ENCODE measurements at regions not wholly inside any gene's neighbourhood (a gene's known extent, or its start where the extent isn't known, plus 50 kb on each side); places are given as distances from the start of the nearest gene placed in this dataset.

DNA sequence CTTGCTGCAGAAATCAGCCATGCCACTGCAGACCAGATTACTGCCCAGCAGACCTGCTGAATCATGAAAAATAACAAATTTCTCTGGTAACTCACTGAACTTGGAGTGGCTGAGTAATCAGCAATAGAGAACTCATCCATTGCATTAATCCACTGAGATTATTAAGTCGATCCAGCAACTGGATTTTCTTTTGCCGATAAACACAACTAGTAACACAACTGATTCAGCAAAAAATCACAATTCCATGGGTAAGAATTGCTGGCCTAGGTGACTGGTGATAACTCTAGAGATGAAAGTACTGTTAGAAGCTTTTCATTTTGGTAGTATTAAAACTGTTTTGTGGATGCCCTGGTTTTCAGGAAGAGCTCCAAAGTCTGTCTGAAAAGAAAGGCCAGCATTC lies 214.5 kb downstream of the ETV1 start:
- Histone ChIP-seq H3K27ac (ENCODE audit: low read length) (no peak overlapping the region), H3K9me3 (replicated peaks; ENCODE audit: control insufficient read depth, low read depth, low read length) (no peaks in the 10 kb centered on the region), H3K4me1 (ENCODE audit: control insufficient read depth, insufficient read depth, low read length) (no peaks in the 10 kb centered on the region), H3K4me3 (ENCODE audit: low read length) (no peak overlapping the region), H3K27me3 (ENCODE audit: control insufficient read depth, insufficient read depth, low read length) (no peaks in the 10 kb centered on the region), H3K36me3 (ENCODE audit: control insufficient read depth, insufficient read depth, low read length) (no peaks in the 10 kb centered on the region)
- WGBS (ENCODE audit: insufficient coverage) = no CpG with 5 or more reads among the region's 2 CpGs
- no peak for DNase-seq

- no peak for DNase-seq
- WGBS (ENCODE audit: insufficient coverage) = no CpG with 5 or more reads among the region's 3 CpGs
- Histone ChIP-seq H3K27me3 (ENCODE audit: control insufficient read depth, insufficient read depth, low read length) (no peaks in the 10 kb centered on the region), H3K4me1 (ENCODE audit: control insufficient read depth, insufficient read depth, low read length) (no peaks in the 10 kb centered on the region), H3K4me3 (ENCODE audit: low read length) (no peak overlapping the region), H3K36me3 (ENCODE audit: control insufficient read depth, insufficient read depth, low read length) (no peaks in the 10 kb centered on the region), H3K9me3 (replicated peaks; ENCODE audit: control insufficient read depth, low read depth, low read length) (no peaks in the 10 kb centered on the region), H3K27ac (ENCODE audit: low read length) (no peak overlapping the region)
Observed at GRCh38 chr7:13777242-13777641, 212.2 kb downstream of the ETV1 start.

- H3K36me3 ChIP-seq (ENCODE audit: control insufficient read depth, insufficient read depth, low read length) = no peaks in the 10 kb centered on the region
- no peak overlapping the region for H3K27ac ChIP-seq (ENCODE audit: low read length)
- 80% methylated on average over 2 of the region's 2 CpGs for WGBS (ENCODE audit: insufficient coverage)
- no peaks in the 10 kb centered on the region for H3K4me1 ChIP-seq (ENCODE audit: control insufficient read depth, insufficient read depth, low read length)
- no peak for DNase-seq
- no peak overlapping the region for H3K4me3 ChIP-seq (ENCODE audit: low read length)
- H3K27me3 ChIP-seq (ENCODE audit: control insufficient read depth, insufficient read depth, low read length) = no peaks in the 10 kb centered on the region
- H3K9me3 ChIP-seq (replicated peaks; ENCODE audit: control insufficient read depth, low read depth, low read length) = no peaks in the 10 kb centered on the region
Observed at GRCh38 chr7:13778967-13779366, 210.5 kb downstream of the ETV1 start.

DNA sequence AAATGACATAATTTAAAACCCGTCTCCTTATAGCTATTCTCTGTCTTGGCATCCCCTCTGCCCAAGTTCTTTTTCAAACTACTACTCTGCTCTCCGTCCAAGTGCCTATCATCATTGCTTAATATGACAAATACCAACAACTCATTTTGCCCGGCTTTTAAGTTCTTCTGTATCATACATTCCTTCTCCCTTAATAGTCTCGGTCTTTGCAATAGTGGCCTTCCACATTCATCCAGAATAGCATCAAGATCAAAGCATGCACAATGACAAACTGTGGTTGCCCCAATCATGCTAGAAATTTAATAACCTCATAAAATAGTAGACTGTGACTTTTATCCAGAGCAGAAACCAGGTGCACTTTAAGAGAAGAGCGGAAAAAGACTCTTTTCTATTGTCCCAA lies 198.9 kb downstream of the ETV1 start:
- 81% methylated on average over 5 of the region's 5 CpGs for WGBS (ENCODE audit: insufficient coverage)
- H3K27ac ChIP-seq (ENCODE audit: low read length) = no peak overlapping the region
- no peaks in the 10 kb centered on the region for H3K36me3 ChIP-seq (ENCODE audit: control insufficient read depth, insufficient read depth, low read length)
- no peak overlapping the region for H3K4me3 ChIP-seq (ENCODE audit: low read length)
- no peak for DNase-seq
- no peaks in the 10 kb centered on the region for H3K27me3 ChIP-seq (ENCODE audit: control insufficient read depth, insufficient read depth, low read length)
- no peaks in the 10 kb centered on the region for H3K9me3 ChIP-seq (replicated peaks; ENCODE audit: control insufficient read depth, low read depth, low read length)
- H3K4me1 ChIP-seq (ENCODE audit: control insufficient read depth, insufficient read depth, low read length) = no peaks in the 10 kb centered on the region

DNA sequence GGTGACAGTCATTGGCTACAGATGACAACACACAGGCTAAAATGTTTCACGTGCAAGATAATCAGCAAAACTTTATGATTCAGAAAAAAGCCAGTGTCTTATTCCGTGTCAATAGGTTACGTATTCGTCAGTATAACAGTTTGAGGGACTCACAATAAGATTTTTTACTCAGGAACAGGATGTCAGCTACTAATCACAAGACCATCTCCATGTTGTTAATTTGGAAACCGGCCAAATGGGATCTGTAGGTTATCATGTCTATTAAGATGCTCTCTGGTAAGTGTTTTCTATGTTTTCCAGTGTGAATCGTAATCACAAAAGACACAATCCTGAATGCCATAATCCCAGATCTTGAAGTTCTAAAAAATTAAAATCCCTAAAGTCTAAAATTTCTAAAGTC lies 197.3 kb downstream of the ETV1 start:
- no peaks in the 10 kb centered on the region for H3K4me1 ChIP-seq (ENCODE audit: control insufficient read depth, insufficient read depth, low read length)
- no CpG with 5 or more reads among the region's 6 CpGs for WGBS (ENCODE audit: insufficient coverage)
- H3K36me3 ChIP-seq (ENCODE audit: control insufficient read depth, insufficient read depth, low read length) = no peaks in the 10 kb centered on the region
- DNase-seq = no peak
- H3K9me3 ChIP-seq (replicated peaks; ENCODE audit: control insufficient read depth, low read depth, low read length) = no peaks in the 10 kb centered on the region
- no peak overlapping the region for H3K27ac ChIP-seq (ENCODE audit: low read length)
- no peaks in the 10 kb centered on the region for H3K27me3 ChIP-seq (ENCODE audit: control insufficient read depth, insufficient read depth, low read length)
- H3K4me3 ChIP-seq (ENCODE audit: low read length) = no peak overlapping the region

- H3K36me3 ChIP-seq (ENCODE audit: control insufficient read depth, insufficient read depth, low read length) = no peaks in the 10 kb centered on the region
- H3K4me3 ChIP-seq (ENCODE audit: low read length) = no peak overlapping the region
- WGBS (ENCODE audit: insufficient coverage) = no CpG with 5 or more reads among the region's 4 CpGs
- no peaks in the 10 kb centered on the region for H3K9me3 ChIP-seq (replicated peaks; ENCODE audit: control insufficient read depth, low read depth, low read length)
- no peak overlapping the region for H3K27ac ChIP-seq (ENCODE audit: low read length)
- no peak for DNase-seq
- H3K4me1 ChIP-seq (ENCODE audit: control insufficient read depth, insufficient read depth, low read length) = no peaks in the 10 kb centered on the region
- H3K27me3 ChIP-seq (ENCODE audit: control insufficient read depth, insufficient read depth, low read length) = no peaks in the 10 kb centered on the region
Observed at GRCh38 chr7:13793926-13794325, 195.5 kb downstream of the ETV1 start.

- Histone ChIP-seq H3K4me1 (ENCODE audit: control insufficient read depth, insufficient read depth, low read length) (no peaks in the 10 kb centered on the region), H3K9me3 (replicated peaks; ENCODE audit: control insufficient read depth, low read depth, low read length) (no peaks in the 10 kb centered on the region), H3K36me3 (ENCODE audit: control insufficient read depth, insufficient read depth, low read length) (no peaks in the 10 kb centered on the region), H3K27me3 (ENCODE audit: control insufficient read depth, insufficient read depth, low read length) (no peaks in the 10 kb centered on the region), H3K4me3 (ENCODE audit: low read length) (no peak overlapping the region), H3K27ac (ENCODE audit: low read length) (no peak overlapping the region)
- DNase-seq = no peak
- no CpG with 5 or more reads among the region's 2 CpGs for WGBS (ENCODE audit: insufficient coverage)
Observed at GRCh38 chr7:13794581-13794980, 194.9 kb downstream of the ETV1 start.

GRCh38 chr7:13797545-13797944 lies 191.9 kb downstream of the ETV1 start:
- Histone ChIP-seq H3K27ac (ENCODE audit: low read length) (no peak overlapping the region), H3K4me3 (ENCODE audit: low read length) (no peak overlapping the region), H3K27me3 (ENCODE audit: control insufficient read depth, insufficient read depth, low read length) (no peaks in the 10 kb centered on the region), H3K9me3 (replicated peaks; ENCODE audit: control insufficient read depth, low read depth, low read length) (no peaks in the 10 kb centered on the region), H3K4me1 (ENCODE audit: control insufficient read depth, insufficient read depth, low read length) (no peaks in the 10 kb centered on the region), H3K36me3 (ENCODE audit: control insufficient read depth, insufficient read depth, low read length) (no peaks in the 10 kb centered on the region)
- DNase-seq = no peak
- WGBS (ENCODE audit: insufficient coverage) = 40% methylated on average over 1 of the region's 1 CpG

DNA sequence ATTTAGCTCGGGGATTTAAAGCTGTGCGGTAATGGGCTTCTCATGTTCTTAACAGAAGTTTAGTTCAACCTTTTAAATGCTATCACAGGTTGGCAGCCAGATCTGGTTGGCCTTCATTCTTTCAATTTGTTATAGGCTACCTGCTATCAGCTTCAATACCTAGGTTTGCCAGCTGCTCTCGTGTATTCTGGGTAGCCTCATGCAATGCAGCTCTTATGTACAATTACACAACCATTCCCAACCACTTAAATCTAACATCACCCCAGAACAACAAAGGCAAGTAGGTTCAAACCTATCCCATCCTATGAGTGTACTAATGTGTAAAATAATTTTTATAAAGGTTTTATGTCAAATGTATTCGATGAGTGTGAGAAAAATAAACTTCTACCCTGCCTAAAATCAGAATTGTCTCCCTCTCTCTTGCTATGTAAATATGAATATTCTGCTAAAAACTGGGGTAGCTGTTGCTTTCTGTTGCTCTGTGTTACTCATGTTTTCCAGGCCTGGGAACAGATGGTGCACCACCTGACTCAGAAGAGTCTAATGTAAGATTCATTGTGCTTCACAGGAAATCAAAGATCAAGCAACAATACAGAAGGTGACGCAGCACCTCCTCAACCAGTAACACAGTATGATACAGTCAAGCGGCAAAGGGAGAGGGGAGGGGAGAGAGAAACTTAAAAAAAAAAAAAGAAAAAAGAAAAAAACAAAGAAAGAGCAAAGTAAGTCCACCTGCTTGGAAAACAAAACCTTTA lies 188.6 kb downstream of the ETV1 start:
- Histone ChIP-seq H3K27me3 (ENCODE audit: control insufficient read depth, insufficient read depth, low read length) (no peaks in the 10 kb centered on the region), H3K4me3 (ENCODE audit: low read length) (no peak overlapping the region), H3K9me3 (replicated peaks; ENCODE audit: control insufficient read depth, low read depth, low read length) (no peaks in the 10 kb centered on the region), H3K36me3 (ENCODE audit: control insufficient read depth, insufficient read depth, low read length) (no peaks in the 10 kb centered on the region), H3K4me1 (ENCODE audit: control insufficient read depth, insufficient read depth, low read length) (no peaks in the 10 kb centered on the region), H3K27ac (ENCODE audit: low read length) (no peak overlapping the region)
- 40% methylated on average over 1 of the region's 6 CpGs for WGBS (ENCODE audit: insufficient coverage)
- peak; percentile 53 for DNase-seq

GRCh38 chr7:13801669-13802068 lies 187.8 kb downstream of the ETV1 start:
- no CpG with 5 or more reads among the region's 1 CpG for WGBS (ENCODE audit: insufficient coverage)
- H3K4me3 ChIP-seq (ENCODE audit: low read length) = no peak overlapping the region
- H3K36me3 ChIP-seq (ENCODE audit: control insufficient read depth, insufficient read depth, low read length) = no peaks in the 10 kb centered on the region
- H3K27ac ChIP-seq (ENCODE audit: low read length) = no peak overlapping the region
- H3K27me3 ChIP-seq (ENCODE audit: control insufficient read depth, insufficient read depth, low read length) = no peaks in the 10 kb centered on the region
- DNase-seq = no peak
- no peaks in the 10 kb centered on the region for H3K9me3 ChIP-seq (replicated peaks; ENCODE audit: control insufficient read depth, low read depth, low read length)
- no peaks in the 10 kb centered on the region for H3K4me1 ChIP-seq (ENCODE audit: control insufficient read depth, insufficient read depth, low read length)

DNA sequence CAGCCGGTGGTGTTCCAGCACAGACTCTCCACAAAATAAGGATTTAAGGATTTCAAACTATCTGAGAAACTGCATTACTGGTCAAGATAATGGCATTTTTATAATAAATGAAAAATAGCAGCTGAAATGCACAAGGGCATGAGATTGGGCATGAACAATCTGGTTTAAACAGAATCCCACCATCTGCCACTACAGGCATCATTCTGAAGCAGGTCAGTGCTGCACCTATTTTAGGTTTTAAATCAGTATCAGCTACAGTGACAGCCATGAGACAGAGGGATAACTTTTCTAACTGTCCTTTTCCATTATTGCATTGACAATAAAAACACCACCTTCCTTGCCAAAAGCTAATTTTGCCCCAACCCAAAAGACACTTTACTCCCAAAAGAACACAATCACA lies 186.8 kb downstream of the ETV1 start:
- Histone ChIP-seq H3K36me3 (ENCODE audit: control insufficient read depth, insufficient read depth, low read length) (no peaks in the 10 kb centered on the region), H3K27me3 (ENCODE audit: control insufficient read depth, insufficient read depth, low read length) (no peaks in the 10 kb centered on the region), H3K4me1 (ENCODE audit: control insufficient read depth, insufficient read depth, low read length) (no peaks in the 10 kb centered on the region), H3K27ac (ENCODE audit: low read length) (no peak overlapping the region), H3K9me3 (replicated peaks; ENCODE audit: control insufficient read depth, low read depth, low read length) (no peaks in the 10 kb centered on the region), H3K4me3 (ENCODE audit: low read length) (no peak overlapping the region)
- no peak for DNase-seq
- no CpG with 5 or more reads among the region's 1 CpG for WGBS (ENCODE audit: insufficient coverage)
